HFF-Myc (cell line): ENCODE measurements at regions not wholly inside any gene's neighbourhood (a gene's known extent, or its start where the extent isn't known, plus 50 kb on each side); places are given as distances from the start of the nearest gene placed in this dataset.

Experiments used
- DNase-seq: peaks from one replicate; pipeline ENCODE4 v3.0.0-alpha.2; 2011; ENCODE audit warnings: low read depth; ENCODE audit errors: extremely low read depth
- H3K4me3 ChIP-seq: replicated peaks from 2 replicates; pipeline ENCODE4 v1.5.1; 2011; ENCODE audit warnings: low read depth, mild to moderate bottlenecking, control low read depth, low read length
- CTCF ChIP-seq: IDR thresholded peaks from 2 replicates; pipeline ENCODE4 v1.5.1; 2012; ENCODE audit warnings: mild to moderate bottlenecking, low read depth, low read length, control low read depth; ENCODE audit errors: missing control alignments

- no peak for TF ChIP-seq CTCF
- no peak for DNase-seq
- no peak overlapping the region for H3K4me3 ChIP-seq
Observed at GRCh38 chr1:208787219-208787618, 543.0 kb upstream of the PLXNA2 start.

- no peak for DNase-seq
- TF ChIP-seq CTCF: no peak
Observed at GRCh38 chr1:208788013-208788540, 543.9 kb upstream of the PLXNA2 start.

GRCh38 chr1:208791456-208791855 is 547.3 kb upstream of the PLXNA2 start:
- no peak for DNase-seq
- TF ChIP-seq CTCF: no peak
- no peak overlapping the region for H3K4me3 ChIP-seq

More at GRCh38 chr1:208788013-208788540, 543.9 kb upstream of the PLXNA2 start:
- no peak overlapping the region for H3K4me3 ChIP-seq

DNA sequence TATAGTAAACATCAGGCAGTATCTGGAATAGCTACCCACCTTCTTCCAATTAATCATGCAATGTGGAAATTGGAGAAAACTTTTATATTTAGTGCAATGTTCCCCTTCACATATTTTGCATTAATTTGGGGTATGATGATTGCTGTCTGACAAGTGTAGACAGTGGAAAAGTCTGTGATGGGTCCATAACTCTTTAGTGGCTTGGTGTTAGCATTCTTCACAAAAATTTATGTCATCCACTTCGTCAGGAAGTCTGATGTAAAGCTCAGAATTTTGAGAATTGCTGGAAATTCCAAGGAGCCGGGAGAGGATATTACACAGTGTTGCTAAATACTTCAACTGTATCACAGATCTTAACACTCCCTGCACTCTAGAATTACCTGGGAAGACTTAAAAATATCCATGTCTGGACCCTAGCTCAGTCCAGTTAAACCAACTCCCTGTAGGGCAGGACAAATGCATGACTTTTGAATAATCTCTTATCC is 549.7 kb upstream of the PLXNA2 start:
- no peak for DNase-seq
- TF ChIP-seq CTCF: no peak
- H3K4me3 ChIP-seq: no peak overlapping the region

GRCh38 chr1:208799186-208799585 is 555.0 kb upstream of the PLXNA2 start:
- H3K4me3 ChIP-seq: no peak overlapping the region
- no peak for TF ChIP-seq CTCF
- no peak for DNase-seq

- no peak for DNase-seq
Observed at GRCh38 chr1:208803011-208803811, 559.0 kb upstream of the PLXNA2 start.

More at GRCh38 chr1:208803011-208803811, 559.0 kb upstream of the PLXNA2 start:
- no peak overlapping the region for H3K4me3 ChIP-seq
- no peak for TF ChIP-seq CTCF
